GM23338 (cell line): ENCODE measurements at regions not wholly inside any gene's neighbourhood (a gene's known extent, or its start where the extent isn't known, plus 50 kb on each side); places are given as distances from the start of the nearest gene placed in this dataset.

ENCODE experiments used
- ATAC-seq: fragments of 200-7000 bp; cut with Tn5 transposase; 3 replicates; pipeline ENCODE4 v1.9.1; 2020
- DNase-seq: peaks from one replicate; pipeline ENCODE4 v3.0.0-alpha.2; 2015; ENCODE audit warnings: low spot score
- H2AFZ ChIP-seq: fragments of 200-600 bp; sonication (generic); 2 replicates; pipeline ENCODE4 v1.8.0; 2016; ENCODE audit warnings: antibody characterized with exemption, mild to moderate bottlenecking, moderate library complexity
- H3F3A ChIP-seq: fragments of 200-600 bp; sonication (generic); replicated peaks from 2 replicates; pipeline ENCODE4 v1.8.0; 2017; ENCODE audit warnings: antibody characterized with exemption, mixed run types, low read depth
- H3K27ac ChIP-seq: fragments of 200-600 bp; sonication (generic); 2 replicates; pipeline ENCODE4 v1.6.1; 2016; ENCODE audit warnings: low read depth
- H3K27me3 ChIP-seq: fragments of 200-600 bp; sonication (generic); 2 replicates; pipeline ENCODE4 v1.8.0; 2016; ENCODE audit warnings: mild to moderate bottlenecking, mixed run types, moderate library complexity; ENCODE audit not compliant: insufficient read depth
- H3K36me3 ChIP-seq: fragments of 200-600 bp; sonication (generic); 2 replicates; pipeline ENCODE4 v1.8.0; 2016; ENCODE audit warnings: mild to moderate bottlenecking; ENCODE audit not compliant: insufficient read depth
- H3K4me1 ChIP-seq: fragments of 200-600 bp; sonication (generic); 2 replicates; pipeline ENCODE4 v1.8.0; 2016; ENCODE audit warnings: mild to moderate bottlenecking, moderate library complexity; ENCODE audit not compliant: insufficient read depth
- H3K4me2 ChIP-seq: fragments of 200-600 bp; sonication (generic); 2 replicates; pipeline ENCODE4 v1.7.1; 2017; ENCODE audit warnings: mixed run types
- H3K4me3 ChIP-seq: fragments of 200-600 bp; sonication (generic); 2 replicates; pipeline ENCODE4 v1.6.1; 2016; ENCODE audit warnings: mixed run types
- H3K79me2 ChIP-seq: fragments of 200-600 bp; sonication (generic); replicated peaks from 2 replicates; pipeline ENCODE4 v1.8.0; 2017; ENCODE audit warnings: mild to moderate bottlenecking; ENCODE audit not compliant: insufficient read depth
- H3K9me2 ChIP-seq: fragments of 200-600 bp; sonication (generic); 2 replicates; pipeline ENCODE4 v1.8.0; 2017; ENCODE audit not compliant: insufficient read depth
- H4K20me1 ChIP-seq: fragments of 200-600 bp; sonication (generic); replicated peaks from 2 replicates; pipeline ENCODE4 v1.8.0; 2017; ENCODE audit warnings: mild to moderate bottlenecking; ENCODE audit not compliant: insufficient read depth
- H3K27ac Mint-ChIP-seq: 2 replicates; pipeline ENCODE4 v1.8.0; 2020; ENCODE audit warnings: inconsistent platforms, mild to moderate bottlenecking, moderate library complexity, mixed read lengths
- H3K27me3 Mint-ChIP-seq: 3 replicates; pipeline ENCODE4 v1.8.0; 2022; ENCODE audit warnings: low read depth, mild to moderate bottlenecking, moderate library complexity, mixed read lengths, inconsistent platforms; ENCODE audit not compliant: insufficient read depth, poor library complexity
- H3K36me3 Mint-ChIP-seq: 3 replicates; pipeline ENCODE4 v1.8.0; 2021; ENCODE audit warnings: low read depth, mild to moderate bottlenecking, inconsistent platforms, moderate library complexity, mixed read lengths
- H3K4me1 Mint-ChIP-seq: 3 replicates; pipeline ENCODE4 v1.8.0; 2020; ENCODE audit warnings: mild to moderate bottlenecking, inconsistent platforms, mixed read lengths
- H3K4me3 Mint-ChIP-seq: 3 replicates; pipeline ENCODE4 v1.8.0; 2021; ENCODE audit warnings: moderate library complexity, mild to moderate bottlenecking, inconsistent platforms, mixed read lengths
- H3K9me3 Mint-ChIP-seq: 3 replicates; pipeline ENCODE4 v1.8.0; 2020; ENCODE audit warnings: moderate library complexity, mild to moderate bottlenecking, inconsistent platforms, mixed read lengths
- CTCF ChIP-seq, 2 experiments: fragments of 200-600 bp in 1 of 2; sonication (generic) in 1 of 2; conservative IDR thresholded peaks; 2 replicates each; pipeline versions ENCODE4 v1.5.1 to v1.6.1; 2016 to 2017; ENCODE audit warnings: antibody characterized with exemption in 2 of 2, low read depth in 2 of 2, mild to moderate bottlenecking in 2 of 2, moderate library complexity in 1 of 2
- ETS1 ChIP-seq: IDR thresholded peaks from 2 replicates; pipeline ENCODE4 v1.6.1; 2016; ENCODE audit warnings: antibody characterized with exemption
- ZNF331 ChIP-seq: fragments of 250-450 bp; sonication (Bioruptor Pico); IDR thresholded peaks from 2 replicates; pipeline ENCODE4 v1.5.0; 2020; ENCODE audit warnings: low read depth, mild to moderate bottlenecking, moderate library complexity
- TF ChIP-seq, protein P1 (sequence below): fragments of 250-450 bp; sonication (Bioruptor Pico); IDR thresholded peaks from 2 replicates; pipeline ENCODE4 v1.5.0; 2020; ENCODE audit warnings: mild to moderate bottlenecking, moderate library complexity

DNA sequence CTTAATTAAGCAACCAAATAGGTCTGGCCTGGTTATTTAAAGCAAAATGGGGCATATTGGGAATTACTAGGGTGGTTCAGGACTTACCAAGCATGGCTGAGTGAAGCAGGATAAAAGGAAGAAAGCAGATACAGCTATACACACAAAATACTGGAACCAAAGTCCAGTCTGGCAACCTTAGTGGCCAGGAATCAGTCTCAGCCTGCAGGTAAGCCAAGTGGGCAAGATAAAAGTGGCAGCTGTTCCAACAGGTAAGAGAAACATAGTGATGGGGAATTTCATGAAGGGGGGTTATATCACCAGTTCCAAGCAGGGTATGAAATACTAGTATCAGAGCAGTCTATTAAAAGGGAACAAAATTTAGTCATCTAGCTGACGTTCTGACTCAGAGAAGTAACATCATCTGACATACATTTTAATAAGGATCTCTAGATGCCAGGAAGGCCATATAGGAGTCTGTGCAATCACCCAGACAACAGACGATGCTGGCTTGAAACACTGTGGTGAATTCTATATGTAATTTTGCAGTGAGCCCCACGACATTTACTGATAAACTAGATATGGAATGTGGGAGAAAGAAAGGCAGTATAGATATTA, 292.1 kb upstream of the HSF2 start (continued):
- TF ChIP-seq, protein P1, sequence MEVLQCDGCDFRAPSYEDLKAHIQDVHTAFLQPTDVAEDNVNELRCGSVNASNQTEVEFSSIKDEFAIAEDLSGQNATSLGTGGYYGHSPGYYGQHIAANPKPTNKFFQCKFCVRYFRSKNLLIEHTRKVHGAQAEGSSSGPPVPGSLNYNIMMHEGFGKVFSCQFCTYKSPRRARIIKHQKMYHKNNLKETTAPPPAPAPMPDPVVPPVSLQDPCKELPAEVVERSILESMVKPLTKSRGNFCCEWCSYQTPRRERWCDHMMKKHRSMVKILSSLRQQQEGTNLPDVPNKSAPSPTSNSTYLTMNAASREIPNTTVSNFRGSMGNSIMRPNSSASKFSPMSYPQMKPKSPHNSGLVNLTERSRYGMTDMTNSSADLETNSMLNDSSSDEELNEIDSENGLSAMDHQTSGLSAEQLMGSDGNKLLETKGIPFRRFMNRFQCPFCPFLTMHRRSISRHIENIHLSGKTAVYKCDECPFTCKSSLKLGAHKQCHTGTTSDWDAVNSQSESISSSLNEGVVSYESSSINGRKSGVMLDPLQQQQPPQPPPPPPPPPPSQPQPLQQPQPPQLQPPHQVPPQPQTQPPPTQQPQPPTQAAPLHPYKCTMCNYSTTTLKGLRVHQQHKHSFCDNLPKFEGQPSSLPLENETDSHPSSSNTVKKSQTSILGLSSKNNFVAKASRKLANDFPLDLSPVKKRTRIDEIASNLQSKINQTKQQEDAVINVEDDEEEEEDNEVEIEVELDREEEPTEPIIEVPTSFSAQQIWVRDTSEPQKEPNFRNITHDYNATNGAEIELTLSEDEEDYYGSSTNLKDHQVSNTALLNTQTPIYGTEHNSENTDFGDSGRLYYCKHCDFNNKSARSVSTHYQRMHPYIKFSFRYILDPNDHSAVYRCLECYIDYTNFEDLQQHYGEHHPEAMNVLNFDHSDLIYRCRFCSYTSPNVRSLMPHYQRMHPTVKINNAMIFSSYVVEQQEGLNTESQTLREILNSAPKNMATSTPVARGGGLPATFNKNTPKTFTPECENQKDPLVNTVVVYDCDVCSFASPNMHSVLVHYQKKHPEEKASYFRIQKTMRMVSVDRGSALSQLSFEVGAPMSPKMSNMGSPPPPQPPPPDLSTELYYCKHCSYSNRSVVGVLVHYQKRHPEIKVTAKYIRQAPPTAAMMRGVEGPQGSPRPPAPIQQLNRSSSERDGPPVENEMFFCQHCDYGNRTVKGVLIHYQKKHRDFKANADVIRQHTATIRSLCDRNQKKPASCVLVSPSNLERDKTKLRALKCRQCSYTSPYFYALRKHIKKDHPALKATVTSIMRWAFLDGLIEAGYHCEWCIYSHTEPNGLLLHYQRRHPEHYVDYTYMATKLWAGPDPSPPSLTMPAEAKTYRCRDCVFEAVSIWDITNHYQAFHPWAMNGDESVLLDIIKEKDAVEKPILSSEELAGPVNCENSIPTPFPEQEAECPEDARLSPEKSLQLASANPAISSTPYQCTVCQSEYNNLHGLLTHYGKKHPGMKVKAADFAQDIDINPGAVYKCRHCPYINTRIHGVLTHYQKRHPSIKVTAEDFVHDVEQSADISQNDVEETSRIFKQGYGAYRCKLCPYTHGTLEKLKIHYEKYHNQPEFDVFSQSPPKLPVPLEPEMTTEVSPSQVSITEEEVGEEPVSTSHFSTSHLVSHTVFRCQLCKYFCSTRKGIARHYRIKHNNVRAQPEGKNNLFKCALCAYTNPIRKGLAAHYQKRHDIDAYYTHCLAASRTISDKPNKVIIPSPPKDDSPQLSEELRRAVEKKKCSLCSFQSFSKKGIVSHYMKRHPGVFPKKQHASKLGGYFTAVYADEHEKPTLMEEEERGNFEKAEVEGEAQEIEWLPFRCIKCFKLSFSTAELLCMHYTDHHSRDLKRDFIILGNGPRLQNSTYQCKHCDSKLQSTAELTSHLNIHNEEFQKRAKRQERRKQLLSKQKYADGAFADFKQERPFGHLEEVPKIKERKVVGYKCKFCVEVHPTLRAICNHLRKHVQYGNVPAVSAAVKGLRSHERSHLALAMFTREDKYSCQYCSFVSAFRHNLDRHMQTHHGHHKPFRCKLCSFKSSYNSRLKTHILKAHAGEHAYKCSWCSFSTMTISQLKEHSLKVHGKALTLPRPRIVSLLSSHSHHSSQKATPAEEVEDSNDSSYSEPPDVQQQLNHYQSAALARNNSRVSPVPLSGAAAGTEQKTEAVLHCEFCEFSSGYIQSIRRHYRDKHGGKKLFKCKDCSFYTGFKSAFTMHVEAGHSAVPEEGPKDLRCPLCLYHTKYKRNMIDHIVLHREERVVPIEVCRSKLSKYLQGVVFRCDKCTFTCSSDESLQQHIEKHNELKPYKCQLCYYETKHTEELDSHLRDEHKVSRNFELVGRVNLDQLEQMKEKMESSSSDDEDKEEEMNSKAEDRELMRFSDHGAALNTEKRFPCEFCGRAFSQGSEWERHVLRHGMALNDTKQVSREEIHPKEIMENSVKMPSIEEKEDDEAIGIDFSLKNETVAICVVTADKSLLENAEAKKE (CRISPR knock-in tag): no peak

GRCh38 chr6:122109075-122109474, 290.4 kb upstream of the HSF2 start:
- no peaks in the 10 kb centered on the region for H3K9me3 Mint-ChIP-seq
- H3K27me3 Mint-ChIP-seq: no peaks in the 10 kb centered on the region
- Histone ChIP-seq H3K4me3 (no peak overlapping the region), H2AFZ (no peak overlapping the region), H4K20me1 (no peaks in the 10 kb centered on the region), H3K79me2 (no peaks in the 10 kb centered on the region), H3F3A (no peaks in the 10 kb centered on the region), H3K27ac (no peak overlapping the region), H3K27me3 (no peaks in the 10 kb centered on the region), H3K4me2 (no peak overlapping the region), H3K36me3 (no peaks in the 10 kb centered on the region), H3K9me2 (no peaks in the 10 kb centered on the region; the same call in 1 of the 2 replicates), H3K4me1 (no peaks in the 10 kb centered on the region)
- no peak for DNase-seq
- TF ChIP-seq ETS1 (no peak), ZNF331 (no peak), CTCF (conservative IDR thresholded peaks at IDR 0.05; ENCODE audit: low read depth in 2 of 2) (no peak)
- no peaks in the 10 kb centered on the region for H3K36me3 Mint-ChIP-seq
- no peak for ATAC-seq
- H3K4me1 Mint-ChIP-seq: no peaks in the 10 kb centered on the region
- H3K27ac Mint-ChIP-seq: no peak overlapping the region
- H3K4me3 Mint-ChIP-seq: no peak overlapping the region
